HCEC 1CT (cell line): ENCODE measurements at regions not wholly inside any gene's neighbourhood (a gene's known extent, or its start where the extent isn't known, plus 50 kb on each side); places are given as distances from the start of the nearest gene placed in this dataset.

Experiments used
- DNase-seq: peaks from one replicate; pipeline ENCODE4 v3.0.0-alpha.2; 2017

GRCh38 chr9:91025856-91026255 lies 224.2 kb downstream of the SYK start:
- DNase-seq = no peak

- DNase-seq = no peak
Observed at GRCh38 chr9:91026266-91026665, 224.6 kb downstream of the SYK start.

- DNase-seq = no peak
Observed at GRCh38 chr9:91027005-91027404, 225.4 kb downstream of the SYK start.

- no peak for DNase-seq
Observed at GRCh38 chr9:91028166-91028827, 226.7 kb downstream of the SYK start.

- no peak for DNase-seq
Observed at GRCh38 chr9:91029650-91030361, 228.2 kb downstream of the SYK start.

GRCh38 chr9:91032121-91032531 lies 230.5 kb downstream of the SYK start:
- DNase-seq = no peak

- DNase-seq = no peak
Observed at GRCh38 chr9:91033270-91033669, 231.7 kb downstream of the SYK start.

GRCh38 chr9:91033797-91034196 lies 232.2 kb downstream of the SYK start:
- DNase-seq = no peak

GRCh38 chr9:91034521-91034920 lies 232.9 kb downstream of the SYK start:
- DNase-seq = no peak

- DNase-seq = no peak
Observed at GRCh38 chr9:91034976-91035824, 233.6 kb downstream of the SYK start.

GRCh38 chr9:91035825-91036208 lies 234.2 kb downstream of the SYK start:
- no peak for DNase-seq

- DNase-seq = no peak
Observed at GRCh38 chr9:91036356-91036755, 234.7 kb downstream of the SYK start.

GRCh38 chr9:91036826-91037510 lies 235.3 kb downstream of the SYK start:
- peak; percentile 87 for DNase-seq

- DNase-seq = peak; percentile 90
Observed at GRCh38 chr9:91037511-91038482, 236.2 kb downstream of the SYK start.

- no peak for DNase-seq
Observed at GRCh38 chr9:91038483-91039124, 237.0 kb downstream of the SYK start.

- DNase-seq = no peak
Observed at GRCh38 chr9:91039125-91039834, 237.7 kb downstream of the SYK start.

- DNase-seq = no peak
Observed at GRCh38 chr9:91039835-91040140, 238.2 kb downstream of the SYK start.

- no peak for DNase-seq
Observed at GRCh38 chr9:91040371-91041215, 239.0 kb downstream of the SYK start.

GRCh38 chr9:91042024-91042423 lies 240.4 kb downstream of the SYK start:
- DNase-seq = no peak

GRCh38 chr9:91042541-91042940 lies 240.9 kb downstream of the SYK start:
- no peak for DNase-seq
